ENCODE measurements at regions not wholly inside any gene's neighbourhood (a gene's known extent, or its start where the extent isn't known, plus 50 kb on each side); places are given as distances from the start of the nearest gene placed in this dataset.

GRCh38 chr18:68179811-68180210 is 535.1 kb downstream of the TMX3 start:
- no peak for TF ChIP-seq CTCF (IDR thresholded peaks at IDR 0.05)
- TF ChIP-seq POLR2A (IDR thresholded peaks at IDR 0.05) = no peak

Measured in Peyer's patch (tissue), 4 donors.